ENCODE measurements at regions not wholly inside any gene's neighbourhood (a gene's known extent, or its start where the extent isn't known, plus 50 kb on each side); places are given as distances from the start of the nearest gene placed in this dataset.

DNA sequence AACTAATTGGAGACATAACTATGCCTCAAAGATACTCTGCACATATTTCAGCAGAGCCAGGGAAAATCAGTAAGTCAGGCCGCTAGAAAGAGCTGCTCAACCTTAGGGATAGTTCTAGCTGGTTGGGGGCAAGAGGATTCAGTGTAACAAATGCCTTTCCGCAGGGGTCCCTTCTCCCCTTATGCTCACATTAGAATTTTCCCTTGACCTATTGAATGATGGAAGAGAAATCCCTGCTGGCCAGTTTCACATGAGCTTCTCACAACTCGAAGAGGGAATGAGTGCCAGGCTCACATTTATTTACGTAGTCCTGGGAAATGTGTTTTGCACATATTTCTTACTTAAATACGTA, 66.2 kb upstream of the USP9X start:
- RAD21 ChIA-PET (ENCODE audit: unreplicated experiment) = no interaction called here
- DNase-seq (ENCODE audit: low read depth, low spot score) = no peak
- SMC1A ChIA-PET (ENCODE audit: uncharacterized antibody, unreplicated experiment) = interaction anchor here (1.1 kb wide), 1 partner anchor 9 kb away, joined by 3 read pairs; no protein-coding TSS in a partner anchor
- CTCF ChIA-PET = no interaction called here
- POLR2A ChIA-PET = no interaction called here
- no peak overlapping the region for H3K4me3 ChIP-seq
- no peak for ATAC-seq
- intact Hi-C loops (cut with micrococcal nuclease; ENCODE audit: unreplicated experiment) = no loop called here
- no peaks in the 10 kb centered on the region for H3K36me3 ChIP-seq (ENCODE audit: control insufficient read depth in 2 of 2, insufficient read depth in 2 of 2, low read length in 1 of 2)
- no TSS peak for BruUV-seq (replicated peaks)
- H3K4me1 ChIP-seq (ENCODE audit: control insufficient read depth, insufficient read depth, low read length) = no peaks in the 10 kb centered on the region
- H3K9ac ChIP-seq (ENCODE audit: control insufficient read depth, insufficient read depth, low read length) = no peak overlapping the region
- no peak overlapping the region for H2AFZ ChIP-seq (ENCODE audit: control insufficient read depth, low read depth, low read length)
- H4K20me1 ChIP-seq (ENCODE audit: control insufficient read depth, insufficient read depth) = no peaks in the 10 kb centered on the region
- no peaks in the 10 kb centered on the region for H3K9me3 ChIP-seq (replicated peaks; ENCODE audit: control insufficient read depth, insufficient read depth, low read length)
- WGBS (ENCODE audit: insufficient coverage, insufficient replicate concordance, low lambda C conversion rate, missing lambda C conversion rate) = 48% methylated on average over 5 of the region's 5 CpGs
- H3K27ac ChIP-seq (ENCODE audit: control insufficient read depth, insufficient read depth) = no peak overlapping the region
- FAIRE-seq = no peak
- no peaks in the 10 kb centered on the region for H3K79me2 ChIP-seq (ENCODE audit: control insufficient read depth, insufficient read depth, low read length)
- H3K27me3 ChIP-seq (replicated peaks in 1 of 2; ENCODE audit: control insufficient read depth in 2 of 2, insufficient read depth in 2 of 2, low read length in 1 of 2) = no peaks in the 10 kb centered on the region
- no peak for TF ChIP-seq HDAC6 (IDR thresholded peaks at IDR 0.05; ENCODE audit: unreplicated experiment)
- TF ChIP-seq, protein P1, sequence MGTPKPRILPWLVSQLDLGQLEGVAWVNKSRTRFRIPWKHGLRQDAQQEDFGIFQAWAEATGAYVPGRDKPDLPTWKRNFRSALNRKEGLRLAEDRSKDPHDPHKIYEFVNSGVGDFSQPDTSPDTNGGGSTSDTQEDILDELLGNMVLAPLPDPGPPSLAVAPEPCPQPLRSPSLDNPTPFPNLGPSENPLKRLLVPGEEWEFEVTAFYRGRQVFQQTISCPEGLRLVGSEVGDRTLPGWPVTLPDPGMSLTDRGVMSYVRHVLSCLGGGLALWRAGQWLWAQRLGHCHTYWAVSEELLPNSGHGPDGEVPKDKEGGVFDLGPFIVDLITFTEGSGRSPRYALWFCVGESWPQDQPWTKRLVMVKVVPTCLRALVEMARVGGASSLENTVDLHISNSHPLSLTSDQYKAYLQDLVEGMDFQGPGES (IDR thresholded peaks at IDR 0.05) = no peak
- TF ChIP-seq, protein P2, sequence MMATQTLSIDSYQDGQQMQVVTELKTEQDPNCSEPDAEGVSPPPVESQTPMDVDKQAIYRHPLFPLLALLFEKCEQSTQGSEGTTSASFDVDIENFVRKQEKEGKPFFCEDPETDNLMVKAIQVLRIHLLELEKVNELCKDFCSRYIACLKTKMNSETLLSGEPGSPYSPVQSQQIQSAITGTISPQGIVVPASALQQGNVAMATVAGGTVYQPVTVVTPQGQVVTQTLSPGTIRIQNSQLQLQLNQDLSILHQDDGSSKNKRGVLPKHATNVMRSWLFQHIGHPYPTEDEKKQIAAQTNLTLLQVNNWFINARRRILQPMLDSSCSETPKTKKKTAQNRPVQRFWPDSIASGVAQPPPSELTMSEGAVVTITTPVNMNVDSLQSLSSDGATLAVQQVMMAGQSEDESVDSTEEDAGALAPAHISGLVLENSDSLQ (IDR thresholded peaks at IDR 0.05) = no peak
- TF ChIP-seq RBBP5 (conservative IDR thresholded peaks at IDR 0.05) = no peak
- no peak for TF ChIP-seq PAX5 (IDR thresholded peaks at IDR 0.05; ENCODE audit: borderline replicate concordance, low read depth, low read length)
- no peak for TF ChIP-seq SMC3 (IDR thresholded peaks at IDR 0.05; ENCODE audit: borderline replicate concordance, low read length)
- TF ChIP-seq, protein P3, sequence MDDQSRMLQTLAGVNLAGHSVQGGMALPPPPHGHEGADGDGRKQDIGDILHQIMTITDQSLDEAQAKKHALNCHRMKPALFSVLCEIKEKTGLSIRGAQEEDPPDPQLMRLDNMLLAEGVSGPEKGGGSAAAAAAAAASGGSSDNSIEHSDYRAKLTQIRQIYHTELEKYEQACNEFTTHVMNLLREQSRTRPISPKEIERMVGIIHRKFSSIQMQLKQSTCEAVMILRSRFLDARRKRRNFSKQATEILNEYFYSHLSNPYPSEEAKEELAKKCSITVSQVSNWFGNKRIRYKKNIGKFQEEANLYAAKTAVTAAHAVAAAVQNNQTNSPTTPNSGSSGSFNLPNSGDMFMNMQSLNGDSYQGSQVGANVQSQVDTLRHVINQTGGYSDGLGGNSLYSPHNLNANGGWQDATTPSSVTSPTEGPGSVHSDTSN (IDR thresholded peaks at IDR 0.05; ENCODE audit: insufficient replicate concordance, low read depth, low read length) = no peak
- TF ChIP-seq RAD21 (IDR thresholded peaks at IDR 0.05; ENCODE audit: insufficient read depth, low read depth, low read length) = no peak
- TF ChIP-seq IKZF1 (conservative IDR thresholded peaks at IDR 0.05) = no peak
- H3K4me2 ChIP-seq (ENCODE audit: control insufficient read depth, insufficient read depth) = no peak overlapping the region
- in situ Hi-C loops (cut with MboI) = no loop called here
